IgD-negative memory B cell (primary cell): ENCODE measurements at regions not wholly inside any gene's neighbourhood (a gene's known extent, or its start where the extent isn't known, plus 50 kb on each side); places are given as distances from the start of the nearest gene placed in this dataset.
A peak's percentile ranks its signal among the peaks of the same experiment; 100 is the strongest.

Source experiments
- H3K27ac Mint-ChIP-seq, 3 donors: one replicate each; pipeline ENCODE4 v1.8.0; 2020 to 2022; ENCODE audit warnings: mild to moderate bottlenecking in 3 of 3, mixed read lengths in 3 of 3, moderate library complexity in 1 of 3
- H3K27me3 Mint-ChIP-seq: one replicate; pipeline ENCODE4 v1.8.0; 2021; ENCODE audit warnings: mixed read lengths
- H3K36me3 Mint-ChIP-seq: one replicate; pipeline ENCODE4 v1.8.0; 2020; ENCODE audit warnings: mild to moderate bottlenecking, mixed read lengths
- H3K4me1 Mint-ChIP-seq, 3 donors: one replicate each; pipeline ENCODE4 v1.8.0; 2020 to 2022; ENCODE audit warnings: mixed read lengths in 3 of 3, mild to moderate bottlenecking in 1 of 3
- H3K4me3 Mint-ChIP-seq, 4 donors: one replicate each; pipeline ENCODE4 v1.8.0; 2020 to 2022; ENCODE audit warnings: mild to moderate bottlenecking in 4 of 4, mixed read lengths in 4 of 4, moderate library complexity in 3 of 4
- H3K9me3 Mint-ChIP-seq, 3 donors: one replicate each; pipeline ENCODE4 v1.8.0; 2020 to 2021; ENCODE audit warnings: mixed read lengths in 3 of 3, mild to moderate bottlenecking in 1 of 3

DNA sequence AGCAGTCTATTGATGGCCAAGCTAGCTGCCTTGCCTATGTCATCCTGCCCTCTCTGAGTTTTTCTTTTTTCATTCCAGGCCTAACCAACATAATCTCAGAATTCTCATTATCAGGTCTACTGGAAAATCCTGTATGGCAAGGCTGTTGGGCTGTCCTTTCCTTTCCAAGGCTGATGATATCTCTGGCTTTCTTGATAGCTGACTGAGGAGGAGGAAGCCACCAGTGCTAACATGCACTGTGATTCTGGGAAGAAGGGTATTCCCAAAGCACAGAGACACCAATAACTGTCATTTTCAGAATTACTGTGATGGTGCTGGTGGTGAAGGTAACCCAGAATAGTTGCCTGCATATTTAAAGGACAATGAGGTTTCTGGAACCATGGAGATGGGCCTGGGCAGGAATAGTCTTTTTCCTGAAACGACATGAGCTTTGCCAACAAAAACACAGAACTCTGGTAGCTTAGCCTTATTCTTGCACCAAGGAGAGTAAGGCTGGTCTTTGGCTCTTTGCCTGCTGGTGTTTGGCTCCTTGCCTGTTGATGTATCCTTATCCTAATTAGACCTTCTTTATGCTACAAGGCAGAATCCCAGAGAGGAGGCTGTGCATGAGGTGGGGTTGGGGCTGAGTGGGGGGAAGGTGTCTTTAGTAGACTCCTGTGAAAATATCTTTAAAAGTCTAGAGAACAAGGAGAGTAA, 157.4 kb downstream of the TNFSF18 start:
- no peaks in the 10 kb centered on the region for H3K36me3 Mint-ChIP-seq
- H3K27ac Mint-ChIP-seq: peak overlapping the region in 1 of 3 donors; percentile 35
- H3K4me1 Mint-ChIP-seq: peaks cover 17 to 27% (median 24%) of the 10 kb centered on the region in 3 donors
- H3K4me3 Mint-ChIP-seq: peak overlapping the region in 1 of 4 donors; percentile 23
- no peaks in the 10 kb centered on the region for H3K27me3 Mint-ChIP-seq
- peaks cover 0 to 3% (median 0%) of the 10 kb centered on the region in 3 donors for H3K9me3 Mint-ChIP-seq

DNA sequence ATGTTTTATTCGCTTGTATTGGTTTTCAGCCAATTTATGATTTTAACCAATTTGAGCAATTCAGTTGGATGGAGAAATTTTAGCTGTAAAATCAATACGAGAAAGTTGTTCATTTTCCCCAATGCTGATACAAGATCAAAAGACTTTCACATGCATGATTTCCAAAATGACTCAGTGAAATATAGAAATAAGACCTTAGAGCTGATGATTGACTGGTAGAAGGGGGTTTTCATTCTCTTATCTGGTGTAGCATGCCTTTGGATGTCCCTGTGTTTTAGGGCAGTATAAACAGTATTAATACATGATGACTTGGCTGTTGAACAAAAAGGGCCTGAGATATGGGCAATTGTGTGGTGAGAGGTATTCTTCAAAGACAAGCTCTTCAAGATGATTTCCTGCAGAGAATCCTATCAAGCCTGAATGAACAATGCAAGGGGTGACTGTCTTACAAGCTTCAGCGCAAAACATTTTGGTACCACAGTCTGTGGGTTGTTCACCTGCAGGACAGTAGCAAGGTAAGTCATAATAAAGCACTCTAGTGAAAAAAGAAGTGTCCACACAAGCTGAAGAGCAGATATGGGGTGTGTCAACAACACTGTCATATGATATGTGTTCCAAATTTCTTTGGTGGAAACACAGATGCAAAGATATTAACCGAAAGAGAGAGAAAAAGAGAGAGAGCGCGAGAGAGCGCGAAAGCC, 156.2 kb downstream of the TNFSF18 start:
- no peaks in the 10 kb centered on the region for H3K36me3 Mint-ChIP-seq
- peaks cover 22 to 27% (median 24%) of the 10 kb centered on the region in 3 donors for H3K4me1 Mint-ChIP-seq
- peak overlapping the region; percentile 10 to 82 (median 41) for H3K4me3 Mint-ChIP-seq
- H3K27ac Mint-ChIP-seq: peak overlapping the region in 2 of 3 donors; percentile 72 to 78
- peaks cover 0 to 3% (median 0%) of the 10 kb centered on the region in 3 donors for H3K9me3 Mint-ChIP-seq
- H3K27me3 Mint-ChIP-seq: no peaks in the 10 kb centered on the region

DNA sequence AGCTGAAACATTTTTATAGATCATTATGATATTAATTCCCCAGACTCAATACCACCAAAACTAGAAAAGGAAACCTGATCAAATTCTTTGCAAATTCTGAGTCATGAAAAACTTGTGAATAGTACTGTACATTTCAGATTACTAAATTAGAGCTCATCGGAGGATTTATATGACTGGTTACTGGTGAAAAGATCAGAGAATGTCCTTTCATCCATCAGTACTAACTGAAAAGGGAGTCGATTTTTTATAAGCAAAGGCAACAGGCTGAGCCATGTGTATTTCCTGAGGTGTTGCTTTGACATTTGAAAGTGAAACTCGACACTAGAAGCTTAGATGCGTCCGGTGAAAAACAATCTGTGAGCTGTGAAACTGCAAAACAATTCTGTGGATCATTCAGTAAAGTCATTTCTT, 155.7 kb downstream of the TNFSF18 start:
- Mint-ChIP-seq H3K4me1 (peaks cover 22 to 27% (median 24%) of the 10 kb centered on the region in 3 donors), H3K27me3 (no peaks in the 10 kb centered on the region), H3K4me3 (peak overlapping the region; percentile 10 to 82 (median 41)), H3K36me3 (no peaks in the 10 kb centered on the region), H3K9me3 (peaks cover 0 to 3% (median 0%) of the 10 kb centered on the region in 3 donors), H3K27ac (peak overlapping the region in 2 of 3 donors; percentile 72 to 78)

DNA sequence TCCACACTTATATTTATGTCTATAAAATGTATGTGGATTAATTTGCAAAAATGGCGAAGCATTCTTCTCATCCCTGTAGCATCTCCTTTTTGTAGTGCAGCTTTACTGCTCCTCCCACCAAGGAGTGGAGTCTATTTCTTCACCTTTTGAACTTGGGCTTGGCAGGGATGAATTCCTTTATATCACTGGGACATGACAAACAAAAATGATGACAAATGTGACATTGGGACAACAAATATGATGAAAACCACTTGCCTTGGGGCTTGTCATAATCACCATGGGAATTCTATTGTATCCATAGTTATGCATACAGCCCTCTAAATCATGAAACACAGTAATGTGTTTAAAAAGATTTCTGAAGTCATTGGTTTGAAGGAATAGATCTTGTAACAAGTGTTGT, 155.0 kb downstream of the TNFSF18 start:
- Mint-ChIP-seq H3K4me3 (peak overlapping the region in 1 of 4 donors; percentile 82), H3K27ac (peak overlapping the region in 1 of 3 donors; percentile 78), H3K27me3 (peaks cover 1% of the 10 kb centered on the region), H3K4me1 (peaks cover 28 to 34% (median 30%) of the 10 kb centered on the region in 3 donors), H3K9me3 (peaks cover 0 to 3% (median 0%) of the 10 kb centered on the region in 3 donors), H3K36me3 (no peaks in the 10 kb centered on the region)

DNA sequence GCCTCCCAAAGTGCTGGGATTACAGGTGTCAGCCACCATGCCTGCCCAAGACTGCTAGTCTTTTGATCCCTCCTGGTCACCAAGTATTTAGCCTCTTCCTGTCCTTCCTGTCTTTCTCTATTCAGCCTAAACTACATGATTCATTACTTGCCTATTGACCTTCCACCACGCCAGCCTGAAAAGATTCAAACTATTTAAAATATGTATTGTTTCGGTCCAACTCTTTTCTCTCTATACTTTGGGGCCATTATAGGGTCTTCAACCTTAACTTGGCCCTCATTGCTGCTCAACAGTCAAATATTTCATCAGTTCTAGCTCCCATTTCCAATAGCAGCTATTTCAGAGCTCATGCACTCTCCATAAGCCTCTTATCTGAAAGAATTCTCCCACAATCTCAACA, 153.0 kb downstream of the TNFSF18 start:
- H3K27me3 Mint-ChIP-seq: peaks cover 1% of the 10 kb centered on the region
- peak overlapping the region in 1 of 3 donors; percentile 7 for H3K27ac Mint-ChIP-seq
- peaks cover 35 to 39% (median 36%) of the 10 kb centered on the region in 3 donors for H3K4me1 Mint-ChIP-seq
- H3K4me3 Mint-ChIP-seq: no peak overlapping the region
- H3K9me3 Mint-ChIP-seq: peaks cover 0 to 2% (median 0%) of the 10 kb centered on the region in 3 donors
- H3K36me3 Mint-ChIP-seq: no peaks in the 10 kb centered on the region

DNA sequence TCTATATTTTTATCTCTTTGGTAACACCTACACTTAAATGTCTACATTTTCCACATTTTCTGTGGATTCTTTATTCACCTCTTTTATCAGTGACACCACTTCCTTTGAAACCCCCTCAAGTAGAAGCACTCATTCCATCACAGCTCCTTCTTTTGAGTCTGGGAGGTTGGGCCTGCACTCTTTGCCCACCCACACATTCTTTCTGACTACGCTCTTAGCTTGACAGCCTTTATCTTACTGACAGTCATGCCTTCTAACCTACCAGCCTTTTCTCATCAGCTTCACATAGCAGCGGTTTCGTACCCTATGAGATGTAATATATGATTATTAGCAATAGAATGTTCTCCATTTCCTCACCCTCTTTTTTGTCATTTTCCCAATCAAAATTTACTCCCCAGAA, 151.9 kb downstream of the TNFSF18 start:
- Mint-ChIP-seq H3K9me3 (no peaks in the 10 kb centered on the region), H3K27ac (no peak overlapping the region), H3K27me3 (peaks cover 1% of the 10 kb centered on the region), H3K4me3 (no peak overlapping the region), H3K4me1 (peaks cover 35 to 36% (median 35%) of the 10 kb centered on the region in 3 donors), H3K36me3 (no peaks in the 10 kb centered on the region)

DNA sequence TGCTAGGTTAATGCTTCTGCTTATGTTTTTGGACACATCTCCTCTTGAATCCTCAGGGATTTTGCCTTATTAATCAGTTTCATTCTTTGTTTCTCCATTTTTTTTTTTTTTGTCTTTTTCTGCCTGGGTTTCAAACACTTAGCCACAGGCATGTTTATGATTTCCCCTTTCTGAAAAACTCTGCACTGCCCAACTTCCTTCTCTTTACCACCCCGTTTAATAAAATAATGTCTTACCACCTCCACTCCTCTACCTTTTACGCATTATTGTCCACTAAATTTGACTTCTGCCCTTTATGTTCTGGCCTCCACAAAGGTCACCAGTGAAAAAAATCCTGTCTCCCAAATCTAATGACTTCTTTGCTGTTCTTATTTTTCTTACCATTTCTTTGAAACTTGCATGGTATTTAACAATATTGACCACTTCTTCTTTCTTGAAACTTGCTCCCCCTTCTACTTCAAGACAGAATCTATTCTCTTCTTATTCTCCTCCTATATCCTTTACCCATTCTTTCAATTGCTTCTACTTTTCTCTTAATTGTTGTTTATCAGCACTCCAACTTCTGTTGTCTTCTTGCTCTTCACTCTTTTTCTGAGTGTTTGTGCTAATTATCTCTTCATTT, 150.3 kb downstream of the TNFSF18 start:
- Mint-ChIP-seq H3K4me3 (peak overlapping the region; percentile 14 to 70 (median 38)), H3K9me3 (peaks cover 0 to 3% (median 0%) of the 10 kb centered on the region in 3 donors), H3K27ac (peak overlapping the region; percentile 3 to 47 (median 35)), H3K36me3 (no peaks in the 10 kb centered on the region), H3K27me3 (peaks cover 1% of the 10 kb centered on the region), H3K4me1 (peaks cover 22 to 25% (median 23%) of the 10 kb centered on the region in 3 donors)

DNA sequence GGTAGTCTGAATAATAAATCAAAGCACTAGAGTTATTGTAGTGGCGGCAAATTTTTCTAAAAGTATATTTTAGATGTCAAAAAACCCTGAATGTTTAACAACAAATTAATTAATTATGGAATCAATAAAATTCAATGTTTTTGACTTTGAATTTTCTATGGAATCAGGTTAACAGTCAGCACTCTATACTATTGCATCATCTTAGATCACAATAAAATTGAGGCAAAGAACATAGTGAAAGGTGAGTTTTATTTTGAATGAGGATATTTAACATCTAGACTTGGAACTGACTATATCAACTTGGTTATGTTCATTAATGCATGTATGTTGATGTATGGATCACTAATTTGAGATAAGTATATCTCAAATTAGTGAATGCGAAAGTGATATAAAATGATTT, 148.5 kb downstream of the TNFSF18 start:
- Mint-ChIP-seq H3K27me3 (peaks cover 1% of the 10 kb centered on the region), H3K36me3 (no peaks in the 10 kb centered on the region), H3K4me1 (peaks cover 28 to 29% (median 29%) of the 10 kb centered on the region in 3 donors), H3K4me3 (no peak overlapping the region), H3K9me3 (peaks cover 0 to 4% (median 0%) of the 10 kb centered on the region in 3 donors), H3K27ac (no peak overlapping the region)

DNA sequence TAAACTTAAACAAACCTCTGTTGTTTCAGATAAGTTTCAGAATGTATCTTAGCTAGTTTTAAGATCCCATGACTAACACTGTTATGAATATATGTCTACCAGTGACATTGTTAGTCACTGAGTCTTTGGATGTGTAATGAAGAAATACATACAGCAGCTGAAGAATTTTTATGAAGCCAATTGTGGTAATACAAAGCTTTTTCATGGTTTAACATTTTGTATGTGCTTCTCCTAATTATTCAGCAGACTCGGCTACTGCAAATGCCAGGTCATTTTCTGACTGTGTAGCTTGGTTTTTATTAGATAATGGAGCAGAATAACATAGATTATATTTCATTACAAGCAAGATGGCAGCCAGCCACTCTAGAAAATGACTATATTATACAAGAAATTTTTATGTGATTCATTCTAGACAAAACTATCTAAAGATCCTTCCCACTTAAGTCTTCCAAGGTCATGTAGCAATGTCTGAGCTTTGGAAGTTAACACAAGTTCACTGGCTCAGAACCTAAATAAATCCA, 147.8 kb downstream of the TNFSF18 start:
- peaks cover 0 to 6% (median 0%) of the 10 kb centered on the region in 3 donors for H3K9me3 Mint-ChIP-seq
- H3K27ac Mint-ChIP-seq: no peak overlapping the region

DNA sequence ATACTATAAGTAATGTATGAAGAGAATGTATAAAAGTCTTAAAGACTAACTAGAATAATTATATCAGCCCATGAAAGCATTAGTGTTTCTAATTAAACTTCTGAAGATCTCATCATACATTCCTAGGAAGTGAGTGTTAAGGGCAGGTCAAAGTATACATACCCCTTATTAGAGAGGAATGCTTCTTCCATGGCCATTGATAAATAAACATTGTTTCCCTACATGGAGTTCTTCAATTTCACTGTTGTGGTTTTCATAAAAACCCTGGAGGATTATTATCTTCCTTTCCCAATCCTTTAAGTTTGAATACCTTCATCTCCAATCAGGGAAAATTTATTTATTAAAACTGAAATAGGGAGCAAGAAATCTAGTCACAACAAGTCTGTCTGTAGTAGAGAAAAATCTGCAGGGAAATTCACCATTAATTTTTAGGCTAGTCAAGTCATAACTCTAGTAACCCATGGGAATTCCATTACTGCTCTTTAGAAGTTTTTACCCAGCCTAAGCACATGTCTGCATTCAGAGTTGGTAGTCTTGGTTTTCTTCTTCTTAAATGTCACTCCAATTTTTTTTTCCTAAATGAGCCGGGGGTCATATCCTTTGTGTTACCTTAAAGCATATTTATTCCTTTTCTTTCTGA, 147.0 kb downstream of the TNFSF18 start:
- H3K4me3 Mint-ChIP-seq: no peak overlapping the region
- no peak overlapping the region for H3K27ac Mint-ChIP-seq
- peaks cover 24 to 30% (median 28%) of the 10 kb centered on the region in 3 donors for H3K4me1 Mint-ChIP-seq
- peaks cover 1% of the 10 kb centered on the region for H3K27me3 Mint-ChIP-seq
- H3K9me3 Mint-ChIP-seq: peaks cover 0 to 6% (median 0%) of the 10 kb centered on the region in 3 donors
- H3K36me3 Mint-ChIP-seq: no peaks in the 10 kb centered on the region

More for the DNA sequence above, 147.8 kb downstream of the TNFSF18 start:
- Mint-ChIP-seq H3K27me3 (peaks cover 1% of the 10 kb centered on the region), H3K4me3 (no peak overlapping the region), H3K36me3 (no peaks in the 10 kb centered on the region), H3K4me1 (peaks cover 27 to 30% (median 28%) of the 10 kb centered on the region in 3 donors)

DNA sequence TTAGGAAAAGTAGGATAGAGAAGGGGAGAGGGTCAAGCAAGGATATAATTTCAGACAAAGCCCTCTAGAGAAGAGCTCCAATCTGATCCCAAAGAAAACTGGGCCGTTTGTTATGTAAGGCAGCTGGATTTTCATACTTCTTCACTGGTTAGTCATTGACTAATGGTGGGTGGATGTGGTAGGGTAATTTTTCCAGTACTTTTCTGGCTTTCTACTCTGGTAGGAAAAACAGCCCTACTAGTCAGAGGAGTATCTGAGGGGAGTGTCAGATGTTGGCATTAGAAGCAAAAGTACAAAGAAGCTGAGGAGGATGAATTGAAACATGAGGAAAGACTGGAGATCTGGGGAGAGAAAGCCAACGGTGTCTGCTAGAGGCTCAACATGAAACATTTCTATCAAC, 145.3 kb downstream of the TNFSF18 start:
- peaks cover 3% of the 10 kb centered on the region for H3K36me3 Mint-ChIP-seq
- H3K27ac Mint-ChIP-seq: no peak overlapping the region
- H3K4me1 Mint-ChIP-seq: peaks cover 19 to 25% (median 22%) of the 10 kb centered on the region in 3 donors
- no peak overlapping the region for H3K4me3 Mint-ChIP-seq
- no peaks in the 10 kb centered on the region for H3K27me3 Mint-ChIP-seq
- H3K9me3 Mint-ChIP-seq: peaks cover 0 to 6% (median 0%) of the 10 kb centered on the region in 3 donors

DNA sequence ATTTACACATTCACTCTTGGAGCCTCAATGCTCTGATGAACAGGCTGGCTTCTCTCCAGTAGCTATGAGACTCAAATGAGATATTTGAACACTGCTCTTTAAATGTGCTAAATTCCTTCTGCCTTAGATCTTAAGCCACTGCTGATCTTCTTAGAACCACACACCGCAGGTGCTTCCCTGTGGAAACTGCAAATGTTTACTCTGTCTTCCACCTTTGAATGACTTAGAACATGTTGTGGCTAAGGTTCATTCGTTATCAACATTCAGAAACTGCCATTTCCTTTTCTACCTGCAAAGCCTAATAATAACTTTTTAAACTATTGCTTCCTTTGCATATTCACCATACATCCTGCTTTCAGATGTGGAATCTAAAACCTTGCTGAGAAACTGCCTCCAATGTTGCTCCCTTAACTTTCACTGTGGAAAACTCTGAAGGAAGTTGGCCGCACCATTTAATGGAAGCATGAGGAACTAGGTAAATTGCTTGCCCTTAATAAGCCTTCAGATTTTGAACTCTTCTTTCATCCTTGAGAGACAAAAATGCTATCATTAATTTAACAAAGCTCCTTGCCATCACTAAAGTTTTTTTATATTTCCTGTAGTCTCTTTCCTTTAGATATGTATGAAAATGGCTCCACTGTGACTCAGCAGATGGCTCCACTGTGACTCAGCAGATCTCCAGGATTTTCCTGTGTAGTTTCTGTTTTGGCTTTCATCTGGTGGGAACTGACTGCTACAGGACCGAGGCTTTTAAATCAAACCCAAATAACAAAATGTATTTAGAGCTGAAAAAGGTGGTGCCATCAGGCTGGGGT, 143.8 kb downstream of the TNFSF18 start:
- peaks cover 0 to 6% (median 0%) of the 10 kb centered on the region in 3 donors for H3K9me3 Mint-ChIP-seq
- H3K4me1 Mint-ChIP-seq: peaks cover 10 to 16% (median 13%) of the 10 kb centered on the region in 3 donors
- H3K36me3 Mint-ChIP-seq: peaks cover 3% of the 10 kb centered on the region
- H3K27me3 Mint-ChIP-seq: no peaks in the 10 kb centered on the region
- peak overlapping the region in 2 of 3 donors; percentile 21 to 30 for H3K27ac Mint-ChIP-seq
- H3K4me3 Mint-ChIP-seq: peak overlapping the region in 2 of 4 donors; percentile 5 to 35

DNA sequence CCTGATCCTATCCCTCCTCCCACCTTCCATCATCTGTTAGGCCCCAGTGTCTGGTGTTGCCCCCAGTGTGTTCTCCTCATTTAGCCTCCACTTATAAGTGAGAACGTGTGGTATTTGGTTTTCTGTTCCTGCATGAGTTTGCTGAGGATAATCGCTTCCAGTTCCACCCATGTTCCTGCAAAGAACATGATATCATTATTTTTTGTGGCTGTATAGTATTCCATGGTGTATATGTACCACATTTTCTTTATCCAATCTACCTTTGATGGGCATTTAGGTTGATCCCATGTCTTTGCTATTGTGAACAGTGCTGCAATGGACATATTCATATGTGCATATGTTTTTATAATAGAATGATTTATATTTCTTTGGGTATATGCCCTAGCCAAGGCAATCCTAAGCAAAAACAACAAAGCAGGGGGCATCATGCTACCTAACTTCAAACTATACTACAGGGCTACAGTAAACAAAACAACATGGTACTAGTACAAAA, 142.9 kb downstream of the TNFSF18 start:
- no peaks in the 10 kb centered on the region for H3K27me3 Mint-ChIP-seq
- H3K36me3 Mint-ChIP-seq: peaks cover 3% of the 10 kb centered on the region
- no peak overlapping the region for H3K27ac Mint-ChIP-seq
- H3K4me1 Mint-ChIP-seq: peaks cover 10 to 16% (median 13%) of the 10 kb centered on the region in 3 donors
- H3K9me3 Mint-ChIP-seq: peaks cover 0 to 10% (median 6%) of the 10 kb centered on the region in 3 donors
- peak overlapping the region in 1 of 4 donors; percentile 17 for H3K4me3 Mint-ChIP-seq
